ENCODE measurements at regions not wholly inside any gene's neighbourhood (a gene's known extent, or its start where the extent isn't known, plus 50 kb on each side); places are given as distances from the start of the nearest gene placed in this dataset.

- no peak for TF ChIP-seq EZH2phosphoT487 (IDR thresholded peaks at IDR 0.05; ENCODE audit: insufficient read depth, low read depth)
- TF ChIP-seq EZH2 (IDR thresholded peaks at IDR 0.05; ENCODE audit: insufficient read depth, poor library complexity, severe bottlenecking), result no peak
These were observed 249.7 kb upstream of the AFDN start for GRCh38 chr6:167576828-167577503.

Data from GM23248 (cell line).